ENCODE measurements at regions not wholly inside any gene's neighbourhood (a gene's known extent, or its start where the extent isn't known, plus 50 kb on each side); places are given as distances from the start of the nearest gene placed in this dataset.

- Histone ChIP-seq H3K36me3 (no peaks in the 10 kb centered on the region), H3K27ac (no peak overlapping the region), H3K4me3 (no peak overlapping the region), H3K9me3 (no peaks in the 10 kb centered on the region), H3K27me3 (no peaks in the 10 kb centered on the region), H3K4me1 (ENCODE audit: insufficient read depth) (no peaks in the 10 kb centered on the region)
- intact Hi-C loops (cut with DNase I): no loop called here
- TF ChIP-seq CTCF (IDR thresholded peaks at IDR 0.05) (no peak), POLR2A (IDR thresholded peaks at IDR 0.05) (no peak), EP300 (IDR thresholded peaks at IDR 0.05) (no peak)
- WGBS, 3 donors: 70 to 81% (median 72%) methylated on average over 1 of the region's 1 CpG
- no peak for DNase-seq
Observed at GRCh38 chr2:220941683-220942082, 630.4 kb downstream of the EPHA4 start.

GRCh38 chr2:220946552-220946951 is 625.6 kb downstream of the EPHA4 start:
- no peak overlapping the region for H3K4me3 ChIP-seq
- WGBS, 3 donors: 83 to 91% (median 89%) methylated on average over 1 of the region's 1 CpG
- no peaks in the 10 kb centered on the region for H3K4me1 ChIP-seq (ENCODE audit: insufficient read depth)
- no peaks in the 10 kb centered on the region for H3K36me3 ChIP-seq
- DNase-seq: no peak
- no peak overlapping the region for H3K27ac ChIP-seq
- no peaks in the 10 kb centered on the region for H3K27me3 ChIP-seq
- no peak for TF ChIP-seq EP300 (IDR thresholded peaks at IDR 0.05)
- no peak for TF ChIP-seq POLR2A (IDR thresholded peaks at IDR 0.05)
- no peak for TF ChIP-seq CTCF (IDR thresholded peaks at IDR 0.05)
- intact Hi-C loops (cut with DNase I): loop anchor here in 1 of 4 donors (5.0 kb wide), 1 partner anchor 299 kb away; no protein-coding TSS in a partner anchor
- no peaks in the 10 kb centered on the region for H3K9me3 ChIP-seq

- H3K27me3 ChIP-seq: no peaks in the 10 kb centered on the region
- no peak for TF ChIP-seq POLR2A (IDR thresholded peaks at IDR 0.05)
- TF ChIP-seq CTCF (IDR thresholded peaks at IDR 0.05): no peak
- no peak for TF ChIP-seq EP300 (IDR thresholded peaks at IDR 0.05)
- intact Hi-C loops (cut with DNase I): loop anchor here in 1 of 4 donors (5.0 kb wide), 1 partner anchor 301 kb away; no protein-coding TSS in a partner anchor
- 91 to 93% (median 91%) methylated on average over 4 of the region's 4 CpGs for WGBS, 3 donors
- no peaks in the 10 kb centered on the region for H3K36me3 ChIP-seq
- no peaks in the 10 kb centered on the region for H3K9me3 ChIP-seq
- no peaks in the 10 kb centered on the region for H3K4me1 ChIP-seq (ENCODE audit: insufficient read depth)
- H3K4me3 ChIP-seq: no peak overlapping the region
- H3K27ac ChIP-seq: no peak overlapping the region
- no peak for DNase-seq
Observed at GRCh38 chr2:220948579-220948978, 623.5 kb downstream of the EPHA4 start.

GRCh38 chr2:220949466-220949865 is 622.6 kb downstream of the EPHA4 start:
- DNase-seq: no peak
- Histone ChIP-seq H3K27me3 (no peaks in the 10 kb centered on the region), H3K4me3 (no peak overlapping the region), H3K9me3 (no peaks in the 10 kb centered on the region), H3K36me3 (no peaks in the 10 kb centered on the region), H3K27ac (no peak overlapping the region), H3K4me1 (ENCODE audit: insufficient read depth) (no peaks in the 10 kb centered on the region)
- 64 to 80% (median 78%) methylated on average over 3 of the region's 3 CpGs for WGBS, 3 donors
- intact Hi-C loops (cut with DNase I): loop anchor here in 1 of 4 donors (5.0 kb wide), 1 partner anchor 302 kb away; no protein-coding TSS in a partner anchor
- TF ChIP-seq EP300 (IDR thresholded peaks at IDR 0.05) (no peak), CTCF (IDR thresholded peaks at IDR 0.05) (no peak), POLR2A (IDR thresholded peaks at IDR 0.05) (no peak)
